IMR-90 (cell line): ENCODE measurements at regions not wholly inside any gene's neighbourhood (a gene's known extent, or its start where the extent isn't known, plus 50 kb on each side); places are given as distances from the start of the nearest gene placed in this dataset.

Experiments
- ATAC-seq: fragments of 200-7000 bp; cut with Tn5 transposase; 2 replicates; pipeline ENCODE4 v1.9.1; 2020; ENCODE audit warnings: low read depth, mild to moderate bottlenecking, moderate library complexity
- BruUV-seq: library from RNA; stranded (reverse); fragments of 400-500 nt; replicated peaks from 2 replicates; lab custom pipeline; 2021; lab: Mats Ljungman, UMichigan
- CTCF ChIA-PET: fragments of 300-600 bp; formaldehyde crosslinking; extraction: SDS; loops from one replicate; lab custom pipeline; 2021; ENCODE audit warnings: antibody characterized with exemption; lab: Yijun Ruan, JAX
- POLR2A ChIA-PET: fragments of 300-600 bp; sonication (Branson Sonifier 250); formaldehyde crosslinking; loops from one replicate; lab custom pipeline; 2022; ENCODE audit warnings: antibody characterized with exemption; ENCODE audit not compliant: unreplicated experiment; lab: Charles Lee
- DNase-seq: peaks from one replicate; pipeline ENCODE4 v3.0.0; 2013
- H2AFZ ChIP-seq: replicated peaks from 2 replicates; pipeline ENCODE3; 2013; ENCODE audit warnings: low read length, mild to moderate bottlenecking; ENCODE audit not compliant: poor library complexity
- H2AK5ac ChIP-seq: 2 replicates; pipeline ENCODE4 v1.6.1; 2013; ENCODE audit warnings: low read depth, low read length, inconsistent platforms
- H2AK9ac ChIP-seq: replicated peaks from 2 replicates; pipeline ENCODE3; 2013; ENCODE audit warnings: mild to moderate bottlenecking, low read depth, low read length, moderate library complexity; ENCODE audit not compliant: poor library complexity
- H2BK120ac ChIP-seq: 2 replicates; pipeline ENCODE4 v1.6.1; 2013; ENCODE audit warnings: low read depth, low read length, inconsistent platforms
- H2BK15ac ChIP-seq: 3 replicates; pipeline ENCODE4 v1.6.1; 2013; ENCODE audit warnings: low read depth, low read length, inconsistent platforms
- H2BK20ac ChIP-seq: 2 replicates; pipeline ENCODE4 v1.6.1; 2013; ENCODE audit warnings: low read depth, mild to moderate bottlenecking, inconsistent platforms, low read length, moderate library complexity
- H2BK5ac ChIP-seq: 2 replicates; pipeline ENCODE4 v1.6.1; 2013; ENCODE audit warnings: mild to moderate bottlenecking, low read depth, low read length, inconsistent platforms; ENCODE audit not compliant: poor library complexity, severe bottlenecking
- H3K14ac ChIP-seq: replicated peaks from 2 replicates; pipeline ENCODE4 v1.6.1; 2013; ENCODE audit warnings: low read depth, low read length, inconsistent platforms
- H3K18ac ChIP-seq: 2 replicates; pipeline ENCODE4 v1.6.1; 2013; ENCODE audit warnings: low read depth, low read length, control low read depth
- H3K23ac ChIP-seq: 2 replicates; pipeline ENCODE4 v1.6.1; 2013; ENCODE audit warnings: low read depth, low read length, inconsistent platforms
- H3K27ac ChIP-seq: 2 replicates; pipeline ENCODE4 v1.5.1; 2013; ENCODE audit warnings: mild to moderate bottlenecking, control low read depth, low read length; ENCODE audit not compliant: insufficient read depth
- H3K27me3 ChIP-seq: 2 replicates; pipeline ENCODE4 v1.6.1; 2013; ENCODE audit warnings: low read length; ENCODE audit not compliant: control insufficient read depth, insufficient read depth
- H3K36me3 ChIP-seq: 2 replicates; pipeline ENCODE4 v1.6.1; 2013; ENCODE audit warnings: low read length, mixed read lengths; ENCODE audit not compliant: control insufficient read depth, insufficient read depth
- H3K4ac ChIP-seq: 2 replicates; pipeline ENCODE4 v1.6.1; 2013; ENCODE audit warnings: low read depth, low read length, inconsistent platforms
- H3K4me1 ChIP-seq: 2 replicates; pipeline ENCODE4 v1.6.1; 2013; ENCODE audit warnings: low read length, mixed read lengths; ENCODE audit not compliant: control insufficient read depth, insufficient read depth
- H3K4me2 ChIP-seq: 2 replicates; pipeline ENCODE4 v1.6.1; 2013; ENCODE audit warnings: low read depth, mild to moderate bottlenecking, control low read depth, low read length, moderate library complexity
- H3K4me3 ChIP-seq: 2 replicates; pipeline ENCODE4 v1.5.1; 2013; ENCODE audit warnings: low read depth, mild to moderate bottlenecking, control low read depth, low read length, moderate library complexity; ENCODE audit not compliant: insufficient read depth
- H3K56ac ChIP-seq: 2 replicates; pipeline ENCODE4 v1.6.1; 2013; ENCODE audit warnings: low read length, inconsistent platforms; ENCODE audit not compliant: insufficient read depth; ENCODE audit errors: extremely low read depth
- H3K79me1 ChIP-seq, 2 experiments: 2 replicates each; pipeline ENCODE4 v1.6.1; 2013; ENCODE audit warnings: low read length in 2 of 2, inconsistent platforms in 1 of 2, low read depth in 1 of 2
- H3K9ac ChIP-seq: 2 replicates; pipeline ENCODE4 v1.6.1; 2013; ENCODE audit warnings: low read depth, low read length, control low read depth
- H3K9me1 ChIP-seq: 2 replicates; pipeline ENCODE4 v1.6.1; 2013; ENCODE audit warnings: low read length, inconsistent platforms; ENCODE audit not compliant: insufficient read depth
- H3K9me3 ChIP-seq: 2 replicates; pipeline ENCODE4 v1.6.1; 2013; ENCODE audit warnings: low read length; ENCODE audit not compliant: control insufficient read depth, insufficient read depth
- H4K20me1 ChIP-seq: 2 replicates; pipeline ENCODE4 v1.6.1; 2013; ENCODE audit warnings: low read length, inconsistent platforms; ENCODE audit not compliant: insufficient read depth
- H4K5ac ChIP-seq: 2 replicates; pipeline ENCODE4 v1.6.1; 2013; ENCODE audit warnings: mild to moderate bottlenecking, low read depth, low read length, control low read depth
- H4K8ac ChIP-seq, 2 experiments: 2 replicates each; pipeline ENCODE4 v1.6.1; 2013; ENCODE audit warnings: low read depth in 2 of 2, low read length in 2 of 2, control low read depth in 1 of 2, inconsistent platforms in 1 of 2
- H4K91ac ChIP-seq: 2 replicates; pipeline ENCODE4 v1.6.1; 2013; ENCODE audit warnings: low read depth, low read length, inconsistent platforms; ENCODE audit not compliant: insufficient read depth
- BHLHE40 ChIP-seq: fragments of 150-350 bp; IDR thresholded peaks from 2 replicates; pipeline ENCODE4 v1.6.1; 2016; ENCODE audit warnings: mild to moderate bottlenecking, low read depth, low read length
- CEBPB ChIP-seq: IDR thresholded peaks from 2 replicates; pipeline ENCODE4 v1.6.1; 2012; ENCODE audit warnings: low read depth, low read length, improper control_type of control experiment
- CHD1 ChIP-seq: IDR thresholded peaks from 2 replicates; pipeline ENCODE4 v1.6.1; 2012; ENCODE audit warnings: low read depth, low read length, improper control_type of control experiment
- CTCF ChIP-seq: conservative IDR thresholded peaks from 2 replicates; pipeline ENCODE4 v1.5.1; 2012; ENCODE audit warnings: mild to moderate bottlenecking, low read depth, low read length, improper control_type of control experiment
- ELK1 ChIP-seq: fragments of 150-350 bp; IDR thresholded peaks from 2 replicates; pipeline ENCODE4 v1.6.1; 2016; ENCODE audit warnings: low read depth, mild to moderate bottlenecking, low read length, moderate library complexity, borderline replicate concordance
- FOS ChIP-seq: fragments of 150-350 bp; IDR thresholded peaks from 2 replicates; pipeline ENCODE4 v1.6.1; 2016; ENCODE audit warnings: low read depth, low read length
- MAFK ChIP-seq: IDR thresholded peaks from 2 replicates; pipeline ENCODE4 v1.6.1; 2012; ENCODE audit warnings: low read depth, low read length, improper control_type of control experiment
- MAZ ChIP-seq: IDR thresholded peaks from 2 replicates; pipeline ENCODE4 v1.6.1; 2012; ENCODE audit warnings: low read depth, mild to moderate bottlenecking, low read length, improper control_type of control experiment, moderate library complexity, borderline replicate concordance
- MXI1 ChIP-seq: IDR thresholded peaks from 2 replicates; pipeline ENCODE4 v1.6.1; 2012; ENCODE audit warnings: low read depth, mild to moderate bottlenecking, low read length, moderate library complexity, borderline replicate concordance
- NFE2L2 ChIP-seq: fragments of 150-350 bp; IDR thresholded peaks from 2 replicates; pipeline ENCODE4 v1.6.1; 2016; ENCODE audit warnings: low read depth, mild to moderate bottlenecking, low read length
- POLR2A ChIP-seq: IDR thresholded peaks from 2 replicates; pipeline ENCODE4 v1.6.1; 2012; ENCODE audit warnings: mild to moderate bottlenecking, low read depth, low read length
- RAD21 ChIP-seq: IDR thresholded peaks from 2 replicates; pipeline ENCODE4 v1.6.1; 2012; ENCODE audit warnings: low read length, improper control_type of control experiment
- RCOR1 ChIP-seq: IDR thresholded peaks from 2 replicates; pipeline ENCODE4 v1.6.1; 2012; ENCODE audit warnings: mild to moderate bottlenecking, low read length, improper control_type of control experiment; ENCODE audit not compliant: insufficient replicate concordance
- RFX5 ChIP-seq: IDR thresholded peaks from 2 replicates; pipeline ENCODE4 v1.8.0; 2012; ENCODE audit warnings: low read depth, mild to moderate bottlenecking, low read length, moderate library complexity
- SMC3 ChIP-seq: fragments of 150-350 bp; IDR thresholded peaks from 2 replicates; pipeline ENCODE4 v1.6.1; 2016; ENCODE audit warnings: low read depth, mild to moderate bottlenecking, antibody characterized with exemption, low read length, moderate library complexity
- USF2 ChIP-seq: fragments of 150-350 bp; IDR thresholded peaks from 2 replicates; pipeline ENCODE4 v1.6.1; 2017; ENCODE audit warnings: mild to moderate bottlenecking, antibody characterized with exemption, low read length, low read depth
- WGBS, 2 experiments: methylation state at CpG; one replicate each; pipeline versions ENCODE4 v1.1.5 to v1.1.7; 2013; ENCODE audit warnings: missing lambda C conversion rate in 2 of 2; ENCODE audit not compliant: insufficient read length in 1 of 2; ENCODE audit errors: extremely low coverage in 2 of 2; 5-methylcytosine and 5-hydroxymethylcytosine counted together
- dilution Hi-C: fragments of 300-500 bp; cut with HindIII; formaldehyde crosslinking; loops from one replicate; pipeline ENCODE4 v1.14.3; 2018; ENCODE audit warnings: low sequenced_read_pairs; ENCODE audit not compliant: unreplicated experiment
- in situ Hi-C: fragments of 300-500 bp; cut with MboI; formaldehyde crosslinking; loops from 3 replicates; pipeline ENCODE4 v1.14.3; 2019; ENCODE audit warnings: low sequenced_read_pairs, inconsistent platforms, mixed read lengths
- intact Hi-C: fragments of 100-400 bp; cut with micrococcal nuclease; formaldehyde crosslinking; loops from 2 replicates; pipeline ENCODE4 v1.10.0; 2022

GRCh38 chr17:83013779-83014117 lies 65.7 kb upstream of the METRNL start:
- H3K18ac ChIP-seq: no peak overlapping the region; the same call in 1 of the 2 replicates
- in situ Hi-C loops (no loop called here), intact Hi-C loops (no loop called here), dilution Hi-C loops (no loop called here)
- H3K36me3 ChIP-seq: no peaks in the 10 kb centered on the region; the same call in 1 of the 2 replicates
- TF ChIP-seq MXI1: no peak
- TF ChIP-seq ELK1: no peak
- TF ChIP-seq FOS: no peak
- no peak for TF ChIP-seq MAFK
- TF ChIP-seq POLR2A: no peak
- no peak for TF ChIP-seq CHD1
- TF ChIP-seq USF2: no peak
- no peak for TF ChIP-seq SMC3
- no peak for TF ChIP-seq CTCF
- TF ChIP-seq RFX5: no peak
- no peak for TF ChIP-seq RCOR1
- no peak for TF ChIP-seq BHLHE40
- no peak for TF ChIP-seq NFE2L2
- no peak for TF ChIP-seq CEBPB
- no peak for TF ChIP-seq MAZ
- TF ChIP-seq RAD21: no peak
- no peak overlapping the region for H3K9ac ChIP-seq
- H4K8ac ChIP-seq: peak overlapping the region in 1 of 2 experiments; percentile 50; a peak in 2 of 4 replicates
- no peak overlapping the region; the same call in 1 of the 2 replicates for H4K5ac ChIP-seq
- peak overlapping the region; percentile 63 for H2AFZ ChIP-seq
- CTCF ChIA-PET: no interaction called here
- H2BK120ac ChIP-seq: peak overlapping the region; percentile 83
- no peak overlapping the region for H3K27ac ChIP-seq
- WGBS, 2 experiments: 76% methylated on average over 7 of the region's 11 CpGs; no CpG with 5 or more reads in 1 of the 2 experiments
- H3K79me1 ChIP-seq: peaks cover 2 to 15% of the 10 kb centered on the region in 2 experiments; a peak in 1 of 4 replicates
- no peak overlapping the region for H3K56ac ChIP-seq
- H2AK9ac ChIP-seq: peak overlapping the region; percentile 85
- H3K4me3 ChIP-seq: no peak overlapping the region
- peak overlapping the region; percentile 63; the same call in 2 of the 3 replicates for H2BK15ac ChIP-seq
- POLR2A ChIA-PET: no interaction called here
- no peaks in the 10 kb centered on the region for H3K27me3 ChIP-seq
- H3K9me1 ChIP-seq: peaks cover 9% of the 10 kb centered on the region; the same call in 1 of the 2 replicates
- H2AK5ac ChIP-seq: peak overlapping the region; percentile 94
- H4K20me1 ChIP-seq: no peaks in the 10 kb centered on the region
- H3K4me2 ChIP-seq: no peak overlapping the region
- no peak for DNase-seq
- H3K23ac ChIP-seq: no peak overlapping the region
- no peak for ATAC-seq
- H3K14ac ChIP-seq: peak overlapping the region; percentile 63
- no peaks in the 10 kb centered on the region for H3K9me3 ChIP-seq
- peak overlapping the region; percentile 28 for H2BK5ac ChIP-seq
- H4K91ac ChIP-seq: peak overlapping the region; percentile 60
- H2BK20ac ChIP-seq: peak overlapping the region; percentile 70; the same call in 1 of the 2 replicates
- peaks cover 16% of the 10 kb centered on the region for H3K4me1 ChIP-seq
- no TSS peak for BruUV-seq
- H3K4ac ChIP-seq: peak overlapping the region; percentile 87
